Brain microvascular endothelial cell (primary cell): ENCODE measurements at regions not wholly inside any gene's neighbourhood (a gene's known extent, or its start where the extent isn't known, plus 50 kb on each side); places are given as distances from the start of the nearest gene placed in this dataset.

ENCODE experiments used
- DNase-seq: peaks from one replicate; pipeline ENCODE4 v3.0.0-alpha.2; 2020
- H3K27ac ChIP-seq: fragments of 250-450 bp; sonication (Bioruptor Pico); 2 replicates; pipeline ENCODE4 v1.5.1; 2020; ENCODE audit warnings: mild to moderate bottlenecking, moderate library complexity
- H3K27me3 ChIP-seq: fragments of 250-450 bp; sonication (Bioruptor Pico); replicated peaks from 2 replicates; pipeline ENCODE4 v1.5.1; 2020; ENCODE audit warnings: mild to moderate bottlenecking
- H3K36me3 ChIP-seq: fragments of 250-450 bp; sonication (Bioruptor Pico); replicated peaks from 2 replicates; pipeline ENCODE4 v1.5.1; 2020; ENCODE audit warnings: mild to moderate bottlenecking
- H3K4me3 ChIP-seq: 2 replicates; pipeline ENCODE4 v1.5.1; 2011; ENCODE audit warnings: low read depth, mild to moderate bottlenecking, control low read depth, low read length, moderate library complexity
- in situ Hi-C: cut with HindIII; loops from 2 replicates; pipeline ENCODE4 v1.10.0; 2017; ENCODE audit warnings: low sequenced_read_pairs, low pct_ligation_motif_present
- TF ChIP-seq, protein P1 (sequence below): IDR thresholded peaks from 2 replicates; pipeline ENCODE4 v1.5.1; 2011; ENCODE audit warnings: low read depth, mild to moderate bottlenecking, moderate library complexity, low read length, control low read depth, inconsistent platforms; ENCODE audit errors: missing control alignments

DNA sequence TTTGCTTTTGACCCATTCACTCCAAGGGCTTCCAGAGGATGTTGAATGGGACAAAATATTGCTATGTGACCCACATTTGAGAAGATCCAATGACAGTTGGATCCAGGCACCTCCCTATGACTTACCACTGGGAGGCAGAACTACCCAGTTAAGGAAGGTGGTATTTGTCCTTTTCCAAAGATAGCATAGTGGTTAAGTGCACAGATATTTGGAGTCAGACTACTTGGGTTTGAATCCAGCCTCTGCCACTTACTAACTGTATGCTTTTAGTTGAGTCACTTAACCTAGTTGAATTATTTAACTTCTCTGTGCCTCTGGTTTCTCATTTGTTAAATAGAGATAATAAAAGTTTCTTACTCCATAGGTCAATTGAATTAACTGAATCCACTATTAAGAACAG, 74.5 kb upstream of the PALM2AKAP2 start:
- no peak overlapping the region for H3K27ac ChIP-seq
- TF ChIP-seq, protein P1, sequence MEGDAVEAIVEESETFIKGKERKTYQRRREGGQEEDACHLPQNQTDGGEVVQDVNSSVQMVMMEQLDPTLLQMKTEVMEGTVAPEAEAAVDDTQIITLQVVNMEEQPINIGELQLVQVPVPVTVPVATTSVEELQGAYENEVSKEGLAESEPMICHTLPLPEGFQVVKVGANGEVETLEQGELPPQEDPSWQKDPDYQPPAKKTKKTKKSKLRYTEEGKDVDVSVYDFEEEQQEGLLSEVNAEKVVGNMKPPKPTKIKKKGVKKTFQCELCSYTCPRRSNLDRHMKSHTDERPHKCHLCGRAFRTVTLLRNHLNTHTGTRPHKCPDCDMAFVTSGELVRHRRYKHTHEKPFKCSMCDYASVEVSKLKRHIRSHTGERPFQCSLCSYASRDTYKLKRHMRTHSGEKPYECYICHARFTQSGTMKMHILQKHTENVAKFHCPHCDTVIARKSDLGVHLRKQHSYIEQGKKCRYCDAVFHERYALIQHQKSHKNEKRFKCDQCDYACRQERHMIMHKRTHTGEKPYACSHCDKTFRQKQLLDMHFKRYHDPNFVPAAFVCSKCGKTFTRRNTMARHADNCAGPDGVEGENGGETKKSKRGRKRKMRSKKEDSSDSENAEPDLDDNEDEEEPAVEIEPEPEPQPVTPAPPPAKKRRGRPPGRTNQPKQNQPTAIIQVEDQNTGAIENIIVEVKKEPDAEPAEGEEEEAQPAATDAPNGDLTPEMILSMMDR: peak; percentile 20
- in situ Hi-C loops: no loop called here
- peak; percentile 62 for DNase-seq
- no peaks in the 10 kb centered on the region for H3K27me3 ChIP-seq
- no peak overlapping the region for H3K4me3 ChIP-seq
- H3K36me3 ChIP-seq: no peaks in the 10 kb centered on the region

DNA sequence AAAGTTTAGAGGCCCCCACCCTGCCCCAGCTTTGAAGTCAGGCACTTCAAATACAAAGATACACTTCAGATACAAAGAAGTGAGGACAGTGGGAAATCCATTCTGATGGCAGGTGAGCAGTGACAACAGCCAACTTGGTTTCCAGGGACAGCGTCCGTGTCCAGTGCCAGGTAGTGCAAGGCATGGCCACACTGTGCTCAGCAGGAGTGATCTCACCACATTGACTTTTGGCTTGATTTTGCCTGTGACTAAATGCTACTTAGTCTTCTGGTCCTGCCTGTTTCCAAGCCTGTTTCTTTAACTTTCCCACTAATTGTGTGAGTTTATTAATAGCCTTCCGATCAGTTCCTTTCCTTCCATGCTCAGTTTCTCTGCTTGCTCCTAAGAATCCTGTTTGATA, 72.6 kb upstream of the PALM2AKAP2 start:
- Histone ChIP-seq H3K36me3 (no peaks in the 10 kb centered on the region), H3K4me3 (no peak overlapping the region), H3K27me3 (no peaks in the 10 kb centered on the region), H3K27ac (no peak overlapping the region)
- in situ Hi-C loops: no loop called here
- TF ChIP-seq, protein P1: no peak
- no peak for DNase-seq

DNA sequence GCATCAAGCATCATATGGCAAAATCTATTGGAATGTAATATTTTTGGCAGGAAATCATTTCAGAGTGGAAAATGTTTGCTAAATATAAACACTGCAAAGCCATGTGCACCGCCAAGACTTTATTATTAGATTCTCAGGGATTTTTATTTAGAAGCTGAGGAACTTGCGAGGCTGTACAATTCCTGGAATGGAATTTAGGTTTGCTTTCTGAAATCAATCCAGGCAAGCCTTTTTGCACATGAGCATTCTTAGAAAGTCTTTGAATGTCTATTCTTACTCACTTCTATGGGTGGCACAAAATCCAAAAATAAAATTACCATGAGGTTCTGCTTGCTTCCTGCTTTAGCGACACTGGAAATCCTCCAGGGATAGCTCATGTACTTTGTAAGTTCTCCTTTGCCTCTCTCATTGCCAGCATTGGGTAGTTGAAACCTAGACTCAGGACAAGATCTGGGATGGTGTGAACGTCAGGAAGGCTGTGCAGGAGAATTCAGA, 71.5 kb upstream of the PALM2AKAP2 start:
- no peaks in the 10 kb centered on the region for H3K27me3 ChIP-seq
- no peak for DNase-seq
- TF ChIP-seq, protein P1: no peak
- no peak overlapping the region for H3K4me3 ChIP-seq
- in situ Hi-C loops: no loop called here
- no peaks in the 10 kb centered on the region for H3K36me3 ChIP-seq
- H3K27ac ChIP-seq: no peak overlapping the region

DNA sequence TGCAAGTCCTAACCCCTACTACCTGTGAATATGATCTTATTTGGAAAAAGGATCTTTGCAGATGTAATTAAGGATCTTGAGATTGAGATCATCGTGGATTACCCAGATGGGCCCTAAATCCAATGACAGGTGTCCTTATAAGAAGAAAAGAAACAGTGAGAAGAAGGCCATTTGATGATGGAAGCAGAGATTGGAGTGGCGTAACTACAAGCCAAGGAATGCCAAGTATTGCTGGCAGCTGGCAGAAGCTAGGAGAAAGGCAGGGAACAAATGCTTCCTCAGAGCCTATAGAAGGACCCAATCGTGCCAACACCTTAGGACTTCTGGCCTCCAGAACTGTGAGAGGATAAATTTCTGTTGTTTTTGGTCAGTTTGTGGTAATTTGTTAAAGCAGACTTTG, 70.1 kb upstream of the PALM2AKAP2 start:
- H3K27me3 ChIP-seq: no peaks in the 10 kb centered on the region
- H3K27ac ChIP-seq: no peak overlapping the region
- in situ Hi-C loops: no loop called here
- H3K4me3 ChIP-seq: no peak overlapping the region
- TF ChIP-seq, protein P1: no peak
- no peaks in the 10 kb centered on the region for H3K36me3 ChIP-seq
- DNase-seq: no peak

DNA sequence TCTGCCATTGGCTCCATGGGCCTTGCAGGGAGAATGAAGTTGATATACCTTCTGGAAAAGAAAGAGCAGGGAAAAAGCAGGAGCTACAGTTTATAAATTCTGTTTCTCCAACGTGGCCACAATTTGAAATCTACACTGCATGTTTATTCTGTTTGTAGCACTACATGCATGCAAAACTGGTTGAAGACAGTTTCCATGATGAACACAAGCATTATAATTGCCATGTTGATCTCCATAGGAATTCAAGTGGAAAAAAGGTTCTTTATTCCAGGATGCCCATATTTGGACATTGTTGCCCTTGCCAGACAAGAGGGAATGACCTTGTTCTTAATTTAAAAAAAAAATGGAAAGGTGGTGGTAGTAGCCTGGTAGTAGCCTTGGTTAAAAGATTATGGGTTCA, 69.2 kb upstream of the PALM2AKAP2 start:
- no peak for DNase-seq
- Histone ChIP-seq H3K27ac (no peak overlapping the region), H3K36me3 (no peaks in the 10 kb centered on the region), H3K27me3 (no peaks in the 10 kb centered on the region), H3K4me3 (no peak overlapping the region)
- in situ Hi-C loops: no loop called here
- TF ChIP-seq, protein P1: no peak

DNA sequence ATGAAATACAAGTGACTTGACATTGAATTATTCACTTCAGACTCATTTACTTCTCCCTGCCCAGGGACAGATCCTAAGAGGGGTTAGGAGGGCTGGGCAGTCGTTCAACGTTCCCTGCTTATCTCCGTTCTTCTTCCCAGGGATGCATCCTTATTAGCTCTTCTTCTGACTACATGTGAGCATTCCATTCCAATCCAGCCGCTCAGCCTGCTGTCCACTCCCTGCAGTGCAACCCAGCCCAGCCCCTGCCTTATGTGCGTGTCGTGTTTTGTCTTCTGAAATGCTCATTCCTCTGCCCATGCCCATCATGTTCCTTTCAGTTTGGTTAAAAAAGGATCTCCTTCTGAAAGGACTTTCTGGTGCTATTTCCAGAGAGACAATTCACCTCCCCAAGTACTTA, 64.7 kb upstream of the PALM2AKAP2 start:
- DNase-seq: no peak
- TF ChIP-seq, protein P1: no peak
- Histone ChIP-seq H3K36me3 (no peaks in the 10 kb centered on the region), H3K4me3 (no peak overlapping the region), H3K27ac (no peak overlapping the region), H3K27me3 (no peaks in the 10 kb centered on the region)
- in situ Hi-C loops: no loop called here
